GM12878 (cell line): ENCODE measurements at regions not wholly inside any gene's neighbourhood (a gene's known extent, or its start where the extent isn't known, plus 50 kb on each side); places are given as distances from the start of the nearest gene placed in this dataset.

Experiments
- ATF7 ChIP-seq: fragments of 450-650 bp; IDR thresholded peaks from 2 replicates; pipeline ENCODE4 v1.6.1; 2016; ENCODE audit warnings: low read depth, mild to moderate bottlenecking
- CTCF ChIP-seq, 3 experiments: IDR thresholded peaks in 2 of 3; conservative IDR thresholded peaks in 1 of 3; 2 replicates each; pipeline ENCODE4 v1.5.1; 2011; ENCODE audit warnings: low read depth in 3 of 3, low read length in 3 of 3, mild to moderate bottlenecking in 3 of 3, control low read depth in 2 of 3, moderate library complexity in 2 of 3, inconsistent platforms in 1 of 3, mixed read lengths in 1 of 3; ENCODE audit not compliant: control insufficient read depth in 2 of 3, insufficient read depth in 1 of 3; ENCODE audit errors: extremely low read depth in 1 of 3
- EP300 ChIP-seq, 2 experiments: fragments of 150-350 bp in 1 of 2; IDR thresholded peaks; 2 replicates each; pipeline ENCODE4 v1.6.1; 2011 to 2012; ENCODE audit warnings: low read depth in 2 of 2, low read length in 2 of 2, borderline replicate concordance in 1 of 2, improper control_type of control experiment in 1 of 2, inconsistent platforms in 1 of 2; ENCODE audit not compliant: control insufficient read depth in 1 of 2
- ESRRA ChIP-seq: IDR thresholded peaks from 2 replicates; pipeline ENCODE4 v1.6.1; 2012; ENCODE audit warnings: mild to moderate bottlenecking, low read length, improper control_type of control experiment
- GABPA ChIP-seq: IDR thresholded peaks from 2 replicates; pipeline ENCODE4 v1.6.1; 2014; ENCODE audit warnings: antibody characterized with exemption, low read depth, mild to moderate bottlenecking, inconsistent platforms
- IKZF1 ChIP-seq: fragments of 450-650 bp; conservative IDR thresholded peaks from 2 replicates; pipeline ENCODE4 v1.6.1; 2017; ENCODE audit warnings: antibody characterized with exemption, mild to moderate bottlenecking
- KAT2A ChIP-seq: conservative IDR thresholded peaks from 2 replicates; pipeline ENCODE4 v1.6.1; 2011; ENCODE audit warnings: low read depth, low read length; ENCODE audit not compliant: control insufficient read depth
- POLR2A ChIP-seq: IDR thresholded peaks from 2 replicates; pipeline ENCODE4 v1.6.1; 2011; ENCODE audit warnings: low read depth, mild to moderate bottlenecking, low read length
- RCOR1 ChIP-seq: conservative IDR thresholded peaks from 2 replicates; pipeline ENCODE4 v1.6.1; 2012; ENCODE audit warnings: low read depth, low read length, improper control_type of control experiment
- TAF1 ChIP-seq: IDR thresholded peaks from 2 replicates; pipeline ENCODE4 v1.6.1; 2011; ENCODE audit warnings: mild to moderate bottlenecking, low read depth, low read length, borderline replicate concordance
- ZBTB4 ChIP-seq: fragments of 450-650 bp; formaldehyde crosslinking; IDR thresholded peaks from 2 replicates; pipeline ENCODE4 v1.4.0; 2022; ENCODE audit warnings: mild to moderate bottlenecking, moderate library complexity
- ZNF274 ChIP-seq: IDR thresholded peaks from one replicate; pipeline ENCODE4 v1.8.0; 2011; ENCODE audit not compliant: insufficient read length, insufficient read depth
- ZNF592 ChIP-seq: fragments of 450-650 bp; IDR thresholded peaks from 2 replicates; pipeline ENCODE4 v1.6.1; 2017; ENCODE audit warnings: mild to moderate bottlenecking, moderate library complexity

- no peak for TF ChIP-seq ESRRA
- TF ChIP-seq GABPA, result no peak
- TF ChIP-seq POLR2A, result no peak
- TF ChIP-seq ZBTB4 (CRISPR knock-in tag), result no peak
- no peak for TF ChIP-seq ZNF274
- no peak for TF ChIP-seq EP300 (IDR thresholded peaks at IDR 0.05; ENCODE audit: borderline replicate concordance in 1 of 2, control insufficient read depth in 1 of 2, low read depth in 2 of 2, low read length in 2 of 2)
- TF ChIP-seq ZNF592, result no peak
- no peak for TF ChIP-seq TAF1
- no peak for TF ChIP-seq CTCF (IDR thresholded peaks at IDR 0.05 in 2 of 3, conservative IDR thresholded peaks at IDR 0.05 in 1 of 3; ENCODE audit: control insufficient read depth in 2 of 3, extremely low read depth in 1 of 3, insufficient read depth in 1 of 3, low read depth in 3 of 3, low read length in 3 of 3)
- no peak for TF ChIP-seq KAT2A
- no peak for TF ChIP-seq ATF7
- TF ChIP-seq IKZF1, result no peak
- TF ChIP-seq RCOR1, result no peak
These were observed 228.5 kb downstream of the RFC3 start for GRCh38 chr13:34046457-34046856.
